ENCODE measurements at regions not wholly inside any gene's neighbourhood (a gene's known extent, or its start where the extent isn't known, plus 50 kb on each side); places are given as distances from the start of the nearest gene placed in this dataset.

GRCh38 chr22:34861787-34862186, 204.2 kb upstream of the ISX start:
- ChIA-PET CTCF (no interaction called here), POLR2A (no interaction called here)
- no peak overlapping the region for H3K4me2 ChIP-seq (ENCODE audit: insufficient read depth, low read length)
- intact Hi-C loops (cut with micrococcal nuclease) = no loop called here
- H4K20me1 ChIP-seq (replicated peaks; ENCODE audit: control insufficient read depth, extremely low read depth, insufficient read depth, low read length) = no peaks in the 10 kb centered on the region
- no peak for FAIRE-seq
- no peaks in the 10 kb centered on the region for H3K79me2 ChIP-seq (ENCODE audit: control insufficient read depth, insufficient read depth, low read length)
- H3K9me3 ChIP-seq (replicated peaks; ENCODE audit: control insufficient read depth, insufficient read depth, low read length) = peaks cover 4% of the 10 kb centered on the region
- no peaks in the 10 kb centered on the region for H3K36me3 ChIP-seq (ENCODE audit: control insufficient read depth in 2 of 2, extremely low read depth in 1 of 2, insufficient read depth in 2 of 2, low read length in 2 of 2)
- H3K9me1 ChIP-seq (replicated peaks; ENCODE audit: control insufficient read depth, extremely low read depth, insufficient read depth, low read length) = no peaks in the 10 kb centered on the region
- H3K27ac ChIP-seq (ENCODE audit: insufficient read depth, low read depth, low read length) = no peak overlapping the region
- no peak for TF ChIP-seq EZH2 (IDR thresholded peaks at IDR 0.05; ENCODE audit: borderline replicate concordance, low read depth, low read length, severe bottlenecking)
- TF ChIP-seq CTCF (IDR thresholded peaks at IDR 0.05; ENCODE audit: extremely low read depth in 1 of 2, insufficient read depth in 1 of 2, low read depth in 1 of 2, low read length in 2 of 2) = no peak
- TF ChIP-seq GATA2 (IDR thresholded peaks at IDR 0.05; ENCODE audit: insufficient read depth, insufficient read length, low read depth, low read length) = no peak
- no peak for TF ChIP-seq POLR2AphosphoS5 (IDR thresholded peaks at IDR 0.05; ENCODE audit: insufficient read depth, low read depth, low read length)
- TF ChIP-seq MYC (IDR thresholded peaks at IDR 0.05; ENCODE audit: low read depth, low read length) = no peak
- TF ChIP-seq FOS (IDR thresholded peaks at IDR 0.05; ENCODE audit: borderline replicate concordance, insufficient read depth, low read length) = no peak
- TF ChIP-seq JUN (IDR thresholded peaks at IDR 0.05; ENCODE audit: borderline replicate concordance, insufficient read depth, insufficient read length, low read depth) = no peak
- no peak for TF ChIP-seq POLR2A (IDR thresholded peaks at IDR 0.05; ENCODE audit: low read depth, low read length)
- no peak for TF ChIP-seq MAX (IDR thresholded peaks at IDR 0.05; ENCODE audit: insufficient read depth, insufficient read length)
- H3K9ac ChIP-seq (replicated peaks; ENCODE audit: extremely low read depth, insufficient read depth, low read length) = no peak overlapping the region
- DNase-seq (ENCODE audit: low read depth, low spot score) = no peak
- no peaks in the 10 kb centered on the region for H3K27me3 ChIP-seq (ENCODE audit: control insufficient read depth in 2 of 2, insufficient read depth in 2 of 2, low read length in 2 of 2)
- no peak overlapping the region for H2AFZ ChIP-seq (ENCODE audit: low read depth, low read length)
- H3K4me1 ChIP-seq (ENCODE audit: control insufficient read depth, extremely low read depth, insufficient read depth, low read length) = no peaks in the 10 kb centered on the region
- no TSS peak for BruUV-seq (replicated peaks)
- H3K4me3 ChIP-seq (replicated peaks in 1 of 3; ENCODE audit: insufficient read depth in 1 of 3, low read depth in 1 of 3, low read length in 3 of 3) = no peak overlapping the region
- dilution Hi-C loops (cut with MboI; ENCODE audit: extremely low pct_ligation_motif_present, low sequenced_read_pairs) = no loop called here

Measured in endothelial cell of umbilical vein (primary cell).